ENCODE measurements at regions not wholly inside any gene's neighbourhood (a gene's known extent, or its start where the extent isn't known, plus 50 kb on each side); places are given as distances from the start of the nearest gene placed in this dataset.
A peak's percentile ranks its signal among the peaks of the same experiment; 100 is the strongest.
"Not testable (repeated sequence)": the region's sequence is repeated elsewhere in the genome, so short reads cannot be mapped to it uniquely, and the experiment has no call there.

DNA sequence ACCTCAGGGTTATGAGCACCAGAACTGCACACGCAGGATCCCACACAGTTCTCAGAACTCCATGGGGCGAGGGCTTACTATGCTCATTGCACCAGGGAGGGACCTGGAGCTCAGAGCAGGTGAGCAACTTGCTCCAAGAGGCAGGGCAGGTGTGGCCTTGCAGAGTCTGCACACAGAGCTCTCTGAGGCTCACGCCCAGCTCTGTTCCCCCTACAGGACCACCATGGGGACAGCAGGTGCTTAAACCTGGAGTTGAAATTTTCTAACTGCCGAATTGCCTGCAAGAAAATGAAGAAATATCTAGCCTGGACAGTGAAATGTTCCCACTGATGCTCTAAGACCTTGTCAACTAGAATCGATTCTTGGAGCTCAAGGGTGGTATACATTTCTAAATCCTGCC lies 49.9 kb upstream of the MSMB start:
- ATAC-seq; DNase-seq; intact Hi-C loops (cut with DNase I): not testable (repeated sequence)

DNA sequence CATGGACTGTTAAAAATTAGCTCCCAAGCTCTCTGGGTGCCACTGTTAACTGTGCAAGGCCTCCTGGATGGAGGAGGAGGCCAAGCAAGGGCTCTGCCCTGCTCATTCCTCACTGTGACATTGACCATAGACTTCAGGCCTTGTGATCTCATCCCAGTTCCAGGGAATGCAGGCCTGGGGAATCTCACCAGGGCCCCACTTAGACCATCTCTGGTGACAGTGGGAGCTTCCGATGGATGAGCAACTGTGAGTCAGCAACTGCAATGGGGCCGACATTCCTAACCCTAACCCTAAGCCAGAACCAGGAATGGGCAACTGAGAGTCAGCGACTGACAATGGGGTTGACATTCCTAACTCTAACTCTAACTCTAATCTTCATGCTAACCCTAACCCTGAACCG lies 50.4 kb upstream of the MSMB start:
- no peak for DNase-seq
- intact Hi-C loops (cut with DNase I), result no loop called here
- no peak for ATAC-seq

DNA sequence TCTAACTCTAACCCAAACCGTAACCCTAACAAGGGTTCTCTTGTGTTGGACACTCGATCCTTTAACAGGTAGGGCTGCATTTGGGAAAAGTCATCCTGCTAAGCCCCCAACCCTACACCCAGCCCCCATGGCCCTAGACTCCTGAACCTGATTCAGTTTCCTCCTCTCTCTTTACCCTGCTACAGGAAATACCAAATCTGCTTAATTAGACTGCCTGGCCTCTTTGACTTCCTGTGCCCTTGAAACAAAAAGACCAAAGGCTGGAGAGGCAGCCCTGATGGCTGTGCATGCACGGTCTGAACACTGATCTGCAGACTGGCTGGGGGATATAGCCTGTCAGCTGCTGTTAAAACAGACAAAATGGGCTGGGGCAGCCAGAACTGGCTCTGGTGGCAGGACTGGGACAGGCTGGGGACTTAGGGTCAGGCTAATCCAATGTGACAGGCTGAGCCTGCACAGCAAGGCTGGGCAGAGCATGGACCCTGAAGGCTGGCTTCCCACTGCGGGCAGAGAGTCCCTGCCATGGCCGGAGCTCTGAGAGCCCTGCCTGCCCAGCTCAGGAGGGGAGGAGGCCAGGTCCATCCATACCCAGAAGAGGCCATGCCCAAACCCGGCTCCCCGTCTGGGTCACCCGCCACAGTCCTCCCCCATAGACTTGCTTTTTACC lies 51.0 kb upstream of the MSMB start:
- ATAC-seq (no peak), DNase-seq (no peak)
- intact Hi-C loops (cut with DNase I), result no loop called here

DNA sequence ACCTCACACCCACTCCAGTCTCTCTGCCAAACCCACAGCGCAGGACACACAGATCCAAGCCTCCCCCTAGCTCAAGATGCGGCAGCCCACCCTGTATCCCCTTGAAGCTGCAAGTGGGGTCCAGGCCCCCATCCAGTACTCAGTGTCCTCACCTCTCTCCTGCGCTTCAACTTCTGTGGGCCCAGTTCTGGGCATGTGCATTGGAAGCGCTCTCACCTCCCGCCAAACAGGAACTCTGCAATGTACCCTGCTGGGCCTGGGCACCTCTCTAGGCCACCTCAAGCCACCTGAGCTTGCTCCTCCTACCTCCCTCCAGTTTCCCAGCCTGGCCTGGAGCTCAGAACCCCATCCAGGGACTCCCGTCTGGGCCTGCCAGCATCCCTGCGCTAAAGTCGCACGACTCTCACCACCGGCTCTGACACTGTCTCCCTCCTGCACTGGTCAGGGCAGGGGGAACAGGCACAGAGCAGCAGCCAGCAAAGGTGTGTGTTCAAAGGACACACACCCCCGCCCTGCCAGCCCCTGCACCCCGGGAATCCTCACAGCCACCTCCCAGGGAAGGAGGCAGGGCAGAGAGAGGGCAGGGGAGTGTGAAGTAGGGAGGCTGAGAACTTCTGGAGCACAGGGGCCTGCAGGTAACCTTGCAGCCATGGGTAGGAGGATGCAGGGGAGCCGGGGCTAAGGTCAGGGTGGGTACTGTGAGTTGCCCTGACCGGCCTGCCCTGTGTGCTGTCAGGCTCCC lies 51.7 kb upstream of the MSMB start:
- no peak for ATAC-seq
- intact Hi-C loops (cut with DNase I), result no loop called here
- no peak for DNase-seq

DNA sequence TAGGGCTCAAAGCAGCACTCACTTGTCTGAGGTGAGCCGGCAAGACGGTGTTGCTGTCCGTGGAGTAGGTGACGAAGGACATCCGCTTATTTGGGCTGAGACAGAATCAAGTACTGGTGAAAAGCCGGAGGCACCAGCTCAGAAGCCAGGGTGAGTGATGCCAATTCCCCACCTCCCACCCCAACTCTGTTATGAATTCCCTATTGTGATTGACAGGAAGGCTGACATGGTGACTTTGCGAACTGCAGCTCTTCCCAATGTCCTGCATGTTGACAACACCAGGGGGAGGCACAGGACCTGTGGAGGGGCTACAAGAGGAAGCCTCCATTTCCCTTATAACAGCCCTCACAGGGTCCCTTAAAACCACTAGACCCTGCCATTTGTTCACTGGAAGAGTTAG lies 52.3 kb upstream of the MSMB start:
- intact Hi-C loops (cut with DNase I), result no loop called here
- ATAC-seq, result no peak

DNA sequence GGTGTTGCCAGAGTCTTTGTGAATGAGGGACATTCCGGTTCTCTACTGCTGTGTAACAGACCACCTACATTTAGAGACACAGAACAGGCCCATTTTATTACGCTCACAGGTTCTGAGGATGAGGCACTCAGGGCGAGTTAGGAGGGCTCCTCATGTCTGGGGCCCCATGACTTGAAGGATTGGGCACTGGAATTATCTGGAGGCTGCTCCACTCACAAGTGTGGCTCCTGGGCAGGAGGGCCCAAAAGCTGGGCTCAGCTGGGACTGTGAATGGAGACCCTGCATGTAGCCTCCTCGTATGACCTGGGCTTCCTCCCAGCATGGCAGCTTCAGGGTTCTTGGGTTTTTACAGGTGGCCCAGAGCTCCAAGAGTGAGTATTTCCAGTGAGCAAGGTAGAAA lies 52.9 kb upstream of the MSMB start:
- ATAC-seq; intact Hi-C loops (cut with DNase I); DNase-seq: not testable (repeated sequence)

More for the DNA sequence above, 52.3 kb upstream of the MSMB start:
- DNase-seq, result no peak

DNA sequence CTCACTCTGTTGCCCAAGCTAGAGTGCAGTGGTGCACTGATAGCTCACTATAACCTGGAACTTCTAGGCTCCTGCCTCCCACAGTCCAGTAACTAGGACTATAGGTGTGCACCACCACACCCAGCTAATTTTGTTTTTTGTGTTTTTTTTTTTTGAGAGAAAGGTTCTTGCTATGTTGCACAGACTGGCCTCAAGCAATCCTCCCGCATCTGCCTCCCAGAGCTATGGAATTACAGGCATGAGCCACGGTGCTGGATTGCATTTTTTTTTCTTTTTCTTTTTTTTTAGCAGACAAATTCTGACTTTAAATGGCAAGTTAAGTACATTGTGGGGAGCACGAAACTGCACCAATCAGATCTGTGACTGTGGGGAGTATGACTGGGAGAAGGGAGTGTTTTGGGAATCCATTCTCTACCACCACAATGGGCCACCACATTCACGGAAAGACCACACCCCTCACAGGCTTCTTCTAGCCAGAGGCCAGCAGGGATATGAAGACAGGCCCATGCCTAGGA lies 58.1 kb upstream of the MSMB start:
- intact Hi-C loops (cut with DNase I), result no loop called here
- ATAC-seq (no peak), DNase-seq (no peak)

DNA sequence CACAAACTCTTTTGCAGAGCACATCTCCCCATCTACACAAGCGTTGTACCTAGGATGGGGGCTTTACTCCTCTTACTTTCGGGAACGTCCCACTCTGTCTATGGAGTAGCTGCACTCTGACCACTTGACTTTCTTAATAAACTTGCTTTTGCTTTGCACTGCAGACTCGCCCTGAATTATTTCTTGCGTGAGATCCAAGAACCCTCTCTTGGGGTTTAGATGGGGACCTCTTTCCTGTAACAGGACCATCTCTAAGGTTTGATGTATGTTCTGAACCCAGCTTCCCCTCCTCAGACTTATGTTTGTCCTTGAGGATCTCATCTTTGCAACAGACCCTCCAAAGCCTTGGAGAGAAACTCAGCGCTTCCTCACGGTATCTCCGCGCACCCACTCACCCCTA lies 59.3 kb upstream of the MSMB start:
- not testable (repeated sequence) for DNase-seq, ATAC-seq
- intact Hi-C loops (cut with DNase I), result loop anchor here in 1 of 2 donors (5.0 kb wide), 1 partner anchor 177 kb away; no protein-coding TSS in a partner anchor

DNA sequence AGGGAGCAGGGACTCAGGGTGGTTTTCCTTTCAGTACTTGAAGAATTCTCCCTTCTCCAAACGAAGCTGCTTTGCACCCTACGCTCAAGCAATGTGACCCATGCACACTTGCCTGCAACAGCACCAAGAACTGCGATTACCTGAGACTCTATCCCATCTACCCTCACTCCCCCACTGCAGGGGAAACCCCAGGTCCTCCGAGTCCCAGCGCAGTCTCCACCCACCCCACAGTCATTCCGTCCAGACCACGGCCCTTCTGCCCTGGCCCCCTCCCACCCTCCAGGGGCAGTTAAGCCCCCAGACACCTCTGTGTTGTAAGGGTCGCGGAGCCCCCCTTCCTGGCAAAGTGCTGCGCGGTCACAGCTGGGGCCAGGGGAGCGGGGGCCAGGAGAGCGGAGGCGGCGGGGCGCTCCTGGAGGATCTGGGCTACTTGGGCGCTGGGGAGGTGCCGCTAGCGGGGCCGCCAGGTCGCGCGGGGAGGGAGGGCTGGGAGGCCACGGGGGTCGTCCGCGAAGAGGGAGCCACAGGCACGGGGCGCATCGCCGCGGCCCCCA lies 59.9 kb upstream of the MSMB start:
- intact Hi-C loops (cut with DNase I), result loop anchor here in 1 of 2 donors (5.0 kb wide), 1 partner anchor 176 kb away; no protein-coding TSS in a partner anchor
- DNase-seq, result not testable (repeated sequence)
- ATAC-seq, result peak; percentile 12 to 53

DNA sequence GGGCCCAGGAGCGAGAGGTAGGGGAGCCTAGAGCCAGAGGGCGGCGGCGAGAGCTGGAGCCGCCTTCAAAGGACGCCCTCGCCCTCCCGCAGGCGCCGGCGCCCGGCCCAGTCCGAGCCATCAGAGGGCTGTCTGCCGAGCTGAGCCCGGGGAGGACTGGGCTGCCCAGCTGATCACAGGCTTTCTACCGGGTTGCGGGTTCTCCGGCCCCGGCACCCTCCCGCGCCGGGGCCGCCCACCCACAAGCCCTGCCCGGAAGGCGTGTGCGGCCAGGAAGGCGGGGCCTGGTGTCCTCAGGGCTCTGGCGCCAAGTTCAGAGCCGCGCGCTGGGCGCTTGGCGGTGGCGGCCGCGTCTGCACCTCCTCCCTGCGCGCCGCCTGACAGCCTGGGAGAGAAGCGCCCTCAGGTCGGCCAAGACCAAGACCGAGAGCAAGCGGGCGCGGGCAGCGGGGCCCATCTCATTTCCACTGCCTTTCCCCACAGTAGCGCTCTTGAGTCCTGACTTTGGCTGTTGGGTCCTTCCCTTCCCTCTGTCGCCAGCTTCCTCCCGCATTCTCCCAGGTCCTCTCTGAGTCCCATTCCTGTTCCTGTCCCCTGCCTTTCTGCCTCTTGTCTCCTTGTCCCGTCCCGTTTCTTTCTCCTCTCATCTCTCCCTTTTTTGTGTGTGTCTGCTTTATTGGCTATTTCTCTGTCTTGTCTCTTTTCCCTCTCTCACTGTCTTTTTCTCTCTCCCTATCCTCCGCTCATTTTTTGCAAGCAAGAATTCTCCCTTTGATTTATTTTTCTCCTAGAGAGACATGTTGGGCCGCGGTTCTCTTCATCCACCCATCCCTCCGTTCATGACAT lies 60.6 kb upstream of the MSMB start:
- ATAC-seq, result peak; percentile 99
- DNase-seq, result peak; percentile 71
- intact Hi-C loops (cut with DNase I), result loop anchor here in 1 of 2 donors (5.0 kb wide), 1 partner anchor 176 kb away; no protein-coding TSS in a partner anchor

DNA sequence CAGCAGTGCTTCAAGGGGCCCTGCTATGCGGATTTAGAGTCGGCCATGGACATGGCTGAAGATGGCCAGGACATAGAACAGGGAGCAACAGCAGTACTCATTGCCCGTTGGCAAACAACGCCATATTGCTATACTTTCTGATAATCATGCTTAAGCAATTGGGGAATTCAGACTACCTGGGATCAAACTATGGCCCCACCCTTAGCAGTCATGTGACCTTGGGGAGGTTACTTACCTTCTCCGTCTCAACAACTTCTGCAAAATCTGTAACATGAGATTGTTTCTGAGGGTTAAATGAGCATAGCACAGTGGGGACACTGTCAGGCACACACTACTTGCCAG lies 62.1 kb upstream of the MSMB start:
- intact Hi-C loops (cut with DNase I), result loop anchor here in 1 of 2 donors (5.0 kb wide), 1 partner anchor 174 kb away; no protein-coding TSS in a partner anchor
- DNase-seq, ATAC-seq: not testable (repeated sequence)

DNA sequence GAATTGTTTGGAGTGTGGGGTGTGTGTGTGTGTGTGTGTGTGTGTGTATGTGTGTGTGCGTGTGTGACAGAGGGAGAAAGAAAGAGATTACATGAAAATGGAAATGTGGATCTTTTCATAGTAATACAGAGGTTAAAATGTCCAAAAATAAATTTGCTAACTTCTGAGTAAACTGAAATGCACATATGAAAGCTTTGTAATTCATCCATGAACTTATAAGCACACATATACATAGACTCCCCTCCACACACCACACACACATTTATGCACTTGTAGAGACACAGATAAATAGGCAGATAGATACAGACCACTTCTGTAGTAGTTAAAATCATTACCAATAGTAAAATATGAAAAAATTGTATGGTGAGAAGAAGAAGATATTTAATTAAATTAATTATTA lies 108.2 kb upstream of the MSMB start:
- ATAC-seq; DNase-seq; intact Hi-C loops (cut with DNase I): not testable (repeated sequence)

DNA sequence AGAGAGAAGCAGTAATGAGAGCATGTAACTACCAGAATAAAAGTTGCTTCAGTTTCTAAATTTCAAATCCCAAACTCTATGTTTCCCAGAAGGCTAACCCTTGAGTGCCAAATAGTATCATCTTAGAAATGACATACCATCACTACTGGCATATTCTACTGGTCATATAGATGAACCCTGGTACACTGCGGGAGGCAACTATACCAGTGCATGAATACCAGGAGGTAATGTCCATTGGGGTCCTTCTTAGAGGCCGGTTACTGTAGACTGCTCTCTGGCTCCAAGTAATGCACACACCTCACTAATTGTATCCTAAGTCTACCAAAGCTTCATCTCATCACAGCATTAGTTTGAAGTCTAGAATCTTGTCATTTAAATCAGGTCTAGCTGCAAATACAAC lies 108.6 kb upstream of the MSMB start:
- DNase-seq; ATAC-seq; intact Hi-C loops (cut with DNase I): not testable (repeated sequence)

DNA sequence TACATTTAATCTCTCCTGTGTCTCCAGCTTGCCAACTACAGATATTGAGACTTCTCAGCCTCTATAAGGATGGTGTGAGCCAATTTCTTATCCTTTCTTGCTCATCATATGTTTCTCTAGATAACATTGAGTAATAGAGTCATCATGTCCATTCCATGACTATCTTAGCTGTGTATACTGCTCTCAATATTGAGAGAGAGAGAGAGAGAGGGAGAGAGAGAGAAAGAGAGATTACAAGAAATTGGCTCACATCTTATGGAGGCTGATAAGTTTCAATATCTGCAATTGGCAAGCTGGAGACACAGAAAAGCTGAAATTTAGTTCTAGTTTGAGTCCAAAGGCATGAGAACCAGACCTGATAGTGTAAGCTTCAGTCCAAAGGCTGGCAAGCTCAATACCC lies 110.8 kb upstream of the MSMB start:
- DNase-seq; ATAC-seq; intact Hi-C loops (cut with DNase I): not testable (repeated sequence)

DNA sequence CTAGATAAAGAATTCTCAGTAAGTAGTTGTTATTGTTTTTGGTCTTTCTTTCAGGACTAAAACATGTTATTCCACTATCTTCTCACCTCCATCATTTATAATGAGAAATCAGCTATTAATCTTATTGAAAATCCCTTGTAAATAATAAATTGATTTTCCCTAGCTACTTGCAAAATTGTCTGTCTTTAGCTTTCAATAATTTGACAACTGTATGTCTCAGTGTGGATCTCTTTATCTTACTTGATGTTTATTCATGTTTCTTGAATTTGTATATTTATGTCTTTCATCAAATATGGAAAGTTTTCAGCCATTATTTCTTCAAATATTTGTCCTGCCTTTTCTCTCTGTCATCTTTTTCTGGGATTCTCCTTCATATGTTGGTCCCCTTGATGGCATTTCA lies 117.1 kb upstream of the ANTXRL start:
- no peak for ATAC-seq
- no peak for DNase-seq
- intact Hi-C loops (cut with DNase I), result no loop called here

DNA sequence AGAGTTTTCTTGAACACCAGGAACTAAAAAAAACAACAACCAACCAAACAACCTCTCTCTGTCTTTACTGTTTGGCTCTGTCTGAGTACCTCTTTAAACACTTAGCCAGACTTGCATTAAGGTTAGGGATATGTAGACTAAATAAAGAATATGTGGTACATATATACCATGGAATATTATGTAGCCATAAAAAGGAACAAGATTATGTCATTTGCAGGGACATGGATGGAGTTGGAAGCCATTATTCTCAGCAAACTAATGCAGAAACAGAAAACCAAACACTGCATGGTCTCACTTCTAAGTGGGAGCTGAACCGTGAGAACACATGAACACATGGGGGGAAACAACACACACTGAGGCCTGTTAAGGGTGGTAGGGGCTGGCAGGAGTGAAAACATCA lies 116.0 kb upstream of the ANTXRL start:
- DNase-seq (no peak), ATAC-seq (no peak)
- intact Hi-C loops (cut with DNase I), result no loop called here

DNA sequence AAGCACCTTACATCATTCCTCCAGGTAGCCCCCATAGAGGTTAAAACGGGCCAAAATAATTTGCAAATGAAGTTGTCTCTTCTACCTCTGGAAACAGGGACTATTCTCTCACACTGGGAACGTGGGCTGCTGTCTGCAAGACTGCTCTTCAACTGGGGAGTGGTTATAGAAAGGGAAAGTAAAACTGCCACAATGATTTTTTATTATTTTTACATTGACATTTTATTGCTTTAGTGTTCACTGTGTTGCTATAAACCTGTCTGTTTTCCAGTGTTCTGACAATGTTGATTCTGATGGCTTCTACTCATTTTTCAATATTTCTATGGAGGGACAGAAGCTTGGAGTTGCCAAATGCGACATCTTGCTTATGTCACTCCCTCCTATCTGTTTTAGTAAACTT lies 115.1 kb upstream of the ANTXRL start:
- DNase-seq, result no peak
- intact Hi-C loops (cut with DNase I), result no loop called here
- no peak for ATAC-seq

DNA sequence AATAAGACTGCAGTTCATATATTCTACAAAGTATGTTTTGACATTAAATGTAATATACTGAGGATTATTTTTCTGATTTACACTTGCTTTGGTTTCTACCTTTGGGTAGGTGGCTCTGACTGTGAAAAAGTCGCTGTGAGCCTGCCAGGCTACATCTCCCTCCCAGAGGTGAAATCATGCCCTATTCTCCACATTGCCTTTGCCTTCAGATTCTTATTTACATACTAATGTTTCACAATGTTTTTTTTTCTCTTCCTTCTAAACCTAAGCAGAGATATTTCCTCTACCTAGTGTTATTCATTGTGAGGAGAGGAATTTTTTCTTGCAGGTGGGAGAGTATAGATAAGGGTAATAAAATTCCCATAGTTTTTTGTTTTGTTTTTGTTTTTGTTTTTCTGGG lies 111.5 kb upstream of the ANTXRL start:
- intact Hi-C loops (cut with DNase I), result no loop called here
- no peak for DNase-seq

DNA sequence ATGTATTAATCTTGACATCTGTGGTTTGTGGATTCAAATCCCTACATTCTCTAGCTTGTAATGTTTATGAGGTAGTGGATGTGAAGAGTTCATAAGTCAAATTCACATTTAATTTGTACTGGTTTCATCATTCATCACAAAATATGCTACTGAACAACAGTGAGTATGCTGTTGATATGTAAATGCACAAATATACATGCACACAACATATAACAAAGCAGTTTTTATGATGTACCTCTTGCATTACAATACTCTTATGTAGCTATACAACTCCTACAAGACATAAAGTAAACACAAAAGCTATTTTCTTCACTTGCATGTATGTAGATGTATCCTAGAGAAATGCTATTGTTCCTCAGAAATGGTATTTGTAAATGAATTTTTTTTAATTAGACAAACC lies 111.0 kb upstream of the ANTXRL start:
- intact Hi-C loops (cut with DNase I), result no loop called here
- DNase-seq, result no peak
- no peak for ATAC-seq

More for the DNA sequence above, 111.5 kb upstream of the ANTXRL start:
- ATAC-seq, result no peak
